Transverse colon (tissue), 3 donors: ENCODE measurements at regions not wholly inside any gene's neighbourhood (a gene's known extent, or its start where the extent isn't known, plus 50 kb on each side); places are given as distances from the start of the nearest gene placed in this dataset.

Experiments used
- POLR2A ChIP-seq: fragments of 450-650 bp; IDR thresholded peaks from one replicate; pipeline ENCODE4 v1.6.1; 2016; ENCODE audit warnings: antibody characterized with exemption, mild to moderate bottlenecking, moderate library complexity
- POLR2AphosphoS5 ChIP-seq, 3 donors: sonication (generic); formaldehyde crosslinking; IDR thresholded peaks; one replicate each; pipeline ENCODE4 v1.6.1; 2016; ENCODE audit warnings: antibody characterized with exemption in 3 of 3

GRCh38 chr13:77437267-77437666 lies 98.2 kb upstream of the SCEL start:
- TF ChIP-seq POLR2A (no peak), POLR2AphosphoS5 (IDR thresholded peaks at IDR 0.05) (no peak)
